ENCODE measurements at regions not wholly inside any gene's neighbourhood (a gene's known extent, or its start where the extent isn't known, plus 50 kb on each side); places are given as distances from the start of the nearest gene placed in this dataset.

DNA sequence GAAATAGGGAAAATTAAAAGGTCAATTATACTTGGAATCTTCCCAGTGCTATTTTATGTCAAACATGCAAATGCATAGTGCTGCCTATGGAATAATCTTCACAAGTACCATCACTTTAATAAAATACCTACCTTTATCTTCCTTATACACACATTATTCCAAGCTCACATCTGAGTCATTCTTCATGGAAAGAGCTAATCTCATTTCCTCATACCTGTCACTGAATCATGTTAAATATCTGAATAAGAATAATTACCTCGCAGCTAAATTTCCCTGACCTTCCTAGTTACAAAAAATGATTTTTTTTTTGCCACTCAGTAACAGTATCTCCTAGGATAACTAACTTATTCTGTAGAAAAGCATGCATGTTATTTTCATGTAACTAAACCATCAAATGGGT is 661.4 kb upstream of the HS3ST5 start:
- no peaks in the 10 kb centered on the region for H3K23me2 ChIP-seq (ENCODE audit: low read depth, low read length)
- CTCF ChIA-PET (ENCODE audit: partially characterized antibody) = interaction anchor here (0.6 to 1.0 kb wide), 5 partner anchors 17 to 541 kb away, joined by 3 to 4 read pairs (median 3); no protein-coding TSS in a partner anchor
- H3K79me2 ChIP-seq (ENCODE audit: control insufficient read depth in 1 of 2, insufficient read depth in 2 of 2, low read length in 2 of 2) = no peaks in the 10 kb centered on the region
- H3K36me3 ChIP-seq (ENCODE audit: control insufficient read depth in 2 of 4, insufficient read depth in 4 of 4, low read length in 3 of 4) = no peaks in the 10 kb centered on the region
- H2BK12ac ChIP-seq (ENCODE audit: low read depth, low read length) = no peak overlapping the region
- no peak overlapping the region for H4K5ac ChIP-seq (ENCODE audit: insufficient read length, low read depth, low read length)
- no peak overlapping the region for H2AK5ac ChIP-seq (ENCODE audit: low read depth, low read length)
- H3K4me1 ChIP-seq (replicated peaks in 1 of 4; ENCODE audit: control insufficient read depth in 3 of 4, insufficient read depth in 4 of 4, low read length in 3 of 4) = peaks cover 0 to 5% (median 0%) of the 10 kb centered on the region in 4 experiments; a peak in 1 of 7 replicates
- H2BK20ac ChIP-seq (ENCODE audit: low read length) = no peak overlapping the region
- no peak overlapping the region for H3K4ac ChIP-seq (replicated peaks; ENCODE audit: insufficient read length, low read depth, low read length)
- H2AFZ ChIP-seq (ENCODE audit: low read length) = no peak overlapping the region
- WGBS, 2 experiments (ENCODE audit: extremely low coverage in 1 of 2, insufficient coverage in 1 of 2, insufficient read length in 1 of 2, insufficient replicate concordance in 2 of 2, low coverage in 1 of 2, low lambda C conversion rate in 2 of 2, missing lambda C conversion rate in 1 of 2) = 91% methylated on average over 1 of the region's 1 CpG; no CpG with 5 or more reads in 1 of the 2 experiments
- H4K20me1 ChIP-seq (replicated peaks in 1 of 2; ENCODE audit: control insufficient read depth in 1 of 2, insufficient read depth in 2 of 2, low read length in 2 of 2) = no peaks in the 10 kb centered on the region
- no peak overlapping the region for H2BK15ac ChIP-seq (ENCODE audit: low read length)
- no peak overlapping the region for H4K8ac ChIP-seq (ENCODE audit: extremely low read depth, insufficient read depth, low read length)
- no peak overlapping the region for H3K56ac ChIP-seq (replicated peaks; ENCODE audit: insufficient read length, low read depth, low read length)
- no peak overlapping the region for H3K9ac ChIP-seq (replicated peaks in 1 of 4; ENCODE audit: extremely low read depth in 1 of 4, low read depth in 3 of 4, low read length in 3 of 4)
- no peak overlapping the region for H3K14ac ChIP-seq (ENCODE audit: insufficient read length)
- no peak overlapping the region for H3K4me3 ChIP-seq (ENCODE audit: extremely low read depth in 1 of 4, insufficient read depth in 2 of 4, low read depth in 3 of 4, low read length in 4 of 4)
- no peak for DNase-seq (ENCODE audit: low read depth in 1 of 2, low spot score in 2 of 2)
- H3K27ac ChIP-seq (ENCODE audit: low read depth, low read length) = no peak overlapping the region
- H3K9me3 ChIP-seq (ENCODE audit: insufficient read depth in 2 of 2, low read depth in 1 of 2, low read length in 1 of 2) = no peaks in the 10 kb centered on the region; a peak in 1 of 4 replicates
- no peaks in the 10 kb centered on the region for H3K79me1 ChIP-seq (ENCODE audit: low read depth, low read length)
- H3K27me3 ChIP-seq (replicated peaks in 1 of 4; ENCODE audit: control insufficient read depth in 3 of 4, extremely low read depth in 1 of 4, insufficient read depth in 3 of 4, low read length in 3 of 4) = no peaks in the 10 kb centered on the region
- H2BK5ac ChIP-seq (ENCODE audit: low read depth, low read length) = no peak overlapping the region
- no peak for FAIRE-seq
- POLR2A ChIA-PET (ENCODE audit: partially characterized antibody) = no interaction called here
- no peak overlapping the region for H3K4me2 ChIP-seq (ENCODE audit: insufficient read depth in 1 of 2, low read depth in 2 of 2, low read length in 2 of 2)
- no peak for TF ChIP-seq ASH2L (IDR thresholded peaks at IDR 0.05; ENCODE audit: low read length)
- H3K18ac ChIP-seq (ENCODE audit: extremely low read depth, low read length) = no peak overlapping the region
- no peak overlapping the region for H4K91ac ChIP-seq (replicated peaks; ENCODE audit: insufficient read length, low read length)
- H2BK120ac ChIP-seq (replicated peaks; ENCODE audit: low read depth, low read length) = no peak overlapping the region
- H3K23ac ChIP-seq (ENCODE audit: insufficient read length) = no peak overlapping the region
